IPS DF 6.9 (cell line): ENCODE measurements at regions not wholly inside any gene's neighbourhood (a gene's known extent, or its start where the extent isn't known, plus 50 kb on each side); places are given as distances from the start of the nearest gene placed in this dataset.

ENCODE experiments used
- DNase-seq: peaks from one replicate; pipeline ENCODE4 v3.0.0-alpha.2; 2013; ENCODE audit warnings: low read depth, low spot score
- H3K27ac ChIP-seq: one replicate; pipeline ENCODE4 v1.5.1; 2013; ENCODE audit warnings: low read length, control low read depth
- H3K27me3 ChIP-seq: 2 replicates; pipeline ENCODE4 v1.6.1; 2013; ENCODE audit warnings: mild to moderate bottlenecking, low read length; ENCODE audit not compliant: control insufficient read depth, insufficient read depth
- H3K36me3 ChIP-seq: 2 replicates; pipeline ENCODE4 v1.6.1; 2013; ENCODE audit warnings: low read length; ENCODE audit not compliant: control insufficient read depth, insufficient read depth
- H3K4me1 ChIP-seq: 2 replicates; pipeline ENCODE4 v1.6.1; 2013; ENCODE audit warnings: low read length; ENCODE audit not compliant: control insufficient read depth, insufficient read depth
- H3K4me3 ChIP-seq: 2 replicates; pipeline ENCODE4 v1.5.1; 2013; ENCODE audit warnings: mild to moderate bottlenecking, low read length
- H3K9me3 ChIP-seq: 2 replicates; pipeline ENCODE4 v1.6.1; 2013; ENCODE audit warnings: low read length, inconsistent platforms; ENCODE audit not compliant: control insufficient read depth, insufficient read depth
- WGBS: extraction: QIAGEN DNeasy Blood & Tissue Kit; methylation state at CpG from one replicate; pipeline ENCODE4 v1.1.7; 2013; ENCODE audit warnings: mixed read lengths, missing lambda C conversion rate; ENCODE audit not compliant: insufficient read length, insufficient coverage; 5-methylcytosine and 5-hydroxymethylcytosine counted together

DNA sequence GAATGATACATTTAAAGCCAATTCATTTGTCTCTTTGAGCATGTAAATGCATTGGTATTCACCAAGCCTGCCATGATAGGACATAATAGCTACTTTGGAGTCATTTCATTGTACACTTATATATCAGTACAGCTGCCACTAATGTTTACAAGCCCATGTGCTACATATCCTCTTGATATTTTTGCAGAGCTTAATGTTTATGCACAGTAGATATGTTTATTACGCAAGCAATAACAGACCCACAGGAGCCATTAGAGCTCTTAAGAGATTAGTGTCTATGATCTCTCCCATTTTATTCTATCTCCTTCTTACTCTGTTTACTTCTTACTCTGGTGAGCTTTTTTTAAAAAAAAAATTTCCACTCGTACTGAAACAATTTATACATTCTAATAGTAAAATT, 1132.1 kb upstream of the ZEB2 start:
- Histone ChIP-seq H3K36me3 (no peaks in the 10 kb centered on the region), H3K4me3 (no peak overlapping the region), H3K27me3 (no peaks in the 10 kb centered on the region), H3K9me3 (no peaks in the 10 kb centered on the region), H3K27ac (no peak overlapping the region), H3K4me1 (no peaks in the 10 kb centered on the region)
- DNase-seq: no peak
- no CpG with 5 or more reads among the region's 2 CpGs for WGBS

DNA sequence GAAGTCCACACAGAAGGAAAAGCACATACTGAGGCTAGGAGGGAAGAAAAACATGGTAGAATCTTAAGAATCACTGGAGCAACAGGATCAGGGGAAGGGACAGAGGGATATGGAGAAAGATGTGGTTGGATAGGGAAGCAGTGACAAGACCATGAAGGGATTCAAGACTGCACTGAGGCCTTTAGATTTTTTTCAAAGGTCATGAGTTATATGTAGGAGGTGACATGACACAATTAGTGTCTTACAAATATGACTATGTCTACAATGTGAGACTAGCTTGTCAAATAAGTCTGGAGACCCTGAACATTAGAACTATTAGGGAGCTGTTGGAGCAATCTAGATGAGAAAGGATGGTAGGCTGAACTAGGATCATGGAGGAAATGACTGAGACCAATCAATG, 1130.3 kb upstream of the ZEB2 start:
- no peak for DNase-seq
- Histone ChIP-seq H3K4me3 (no peak overlapping the region), H3K27me3 (no peaks in the 10 kb centered on the region)

DNA sequence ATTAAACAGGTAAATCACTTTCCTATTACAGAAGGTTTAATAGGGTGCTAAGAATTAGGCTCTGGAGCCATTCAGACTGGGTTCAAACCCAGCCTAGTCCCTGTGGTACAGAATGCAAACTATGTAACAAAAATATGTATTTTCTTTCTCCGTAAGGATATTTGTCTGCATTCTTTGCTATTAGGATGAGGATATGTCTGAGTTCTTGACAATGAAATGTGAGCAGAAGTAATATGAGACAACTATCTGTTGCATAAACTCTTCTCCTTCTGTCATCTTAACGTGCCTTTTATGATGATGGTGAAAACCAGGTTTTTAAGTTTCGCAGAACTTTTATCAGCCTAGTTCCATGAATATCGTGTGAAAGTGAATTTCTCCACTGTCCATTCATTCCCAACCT, 1129.1 kb upstream of the ZEB2 start:
- no peaks in the 10 kb centered on the region for H3K4me1 ChIP-seq
- no peaks in the 10 kb centered on the region for H3K36me3 ChIP-seq
- H3K9me3 ChIP-seq: no peaks in the 10 kb centered on the region
- no peak overlapping the region for H3K4me3 ChIP-seq
- no peak overlapping the region for H3K27ac ChIP-seq
- no CpG with 5 or more reads among the region's 4 CpGs for WGBS
- DNase-seq: no peak
- H3K27me3 ChIP-seq: no peaks in the 10 kb centered on the region

More for the DNA sequence above, 1130.3 kb upstream of the ZEB2 start:
- H3K36me3 ChIP-seq: no peaks in the 10 kb centered on the region
- H3K27ac ChIP-seq: no peak overlapping the region
- H3K9me3 ChIP-seq: no peaks in the 10 kb centered on the region
- no peaks in the 10 kb centered on the region for H3K4me1 ChIP-seq

DNA sequence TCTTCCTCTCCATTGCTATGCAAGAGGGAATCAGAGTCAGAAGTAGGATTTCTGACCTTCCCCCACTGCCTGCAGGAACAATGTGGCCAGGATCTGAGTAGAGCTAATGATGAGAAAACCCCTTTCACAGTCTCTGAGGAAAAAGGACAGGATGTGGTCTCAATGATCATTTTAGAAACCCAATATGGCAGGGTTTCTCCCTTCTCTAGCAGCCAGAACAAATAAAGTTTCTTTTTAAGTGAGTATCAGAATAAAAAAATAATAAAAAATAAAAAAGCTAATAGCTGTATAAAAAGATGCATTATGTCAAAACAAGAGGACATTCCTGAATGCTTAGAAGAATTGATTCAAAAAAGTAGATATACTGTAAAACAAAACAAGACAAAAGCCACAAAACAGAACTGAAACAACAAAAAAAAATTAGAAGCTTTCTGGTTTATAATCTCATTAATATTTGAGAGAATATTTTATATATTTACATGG, 1124.9 kb upstream of the ZEB2 start:
- H3K4me1 ChIP-seq: no peaks in the 10 kb centered on the region; the same call in 1 of the 2 replicates
- no peak overlapping the region for H3K27ac ChIP-seq
- no peaks in the 10 kb centered on the region for H3K9me3 ChIP-seq
- no peaks in the 10 kb centered on the region for H3K36me3 ChIP-seq
- H3K27me3 ChIP-seq: no peaks in the 10 kb centered on the region
- no peak overlapping the region for H3K4me3 ChIP-seq
- DNase-seq: no peak

DNA sequence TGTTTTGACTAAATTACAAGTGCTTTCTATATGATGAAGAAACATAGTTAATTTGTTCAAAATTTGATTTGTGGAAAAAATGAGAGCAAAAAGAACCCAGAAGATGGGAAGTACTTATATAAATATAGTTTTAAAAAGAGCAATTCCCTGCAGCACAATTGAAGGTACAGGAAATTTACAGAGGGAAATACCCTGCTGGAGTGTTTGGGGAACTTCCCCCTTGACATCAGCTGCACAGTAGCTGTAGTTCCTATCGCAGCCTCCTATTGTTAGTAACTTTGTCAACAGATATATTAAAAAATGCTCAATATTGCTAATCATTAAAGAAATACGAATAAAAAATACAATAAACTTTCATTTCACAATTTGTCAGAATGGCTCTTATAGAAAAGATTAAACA, 1118.8 kb upstream of the ZEB2 start:
- H3K36me3 ChIP-seq: no peaks in the 10 kb centered on the region
- no CpG with 5 or more reads among the region's 2 CpGs for WGBS
- no peaks in the 10 kb centered on the region for H3K27me3 ChIP-seq
- H3K27ac ChIP-seq: no peak overlapping the region
- H3K4me3 ChIP-seq: no peak overlapping the region
- H3K9me3 ChIP-seq: no peaks in the 10 kb centered on the region
- DNase-seq: no peak
- no peaks in the 10 kb centered on the region; the same call in 1 of the 2 replicates for H3K4me1 ChIP-seq

DNA sequence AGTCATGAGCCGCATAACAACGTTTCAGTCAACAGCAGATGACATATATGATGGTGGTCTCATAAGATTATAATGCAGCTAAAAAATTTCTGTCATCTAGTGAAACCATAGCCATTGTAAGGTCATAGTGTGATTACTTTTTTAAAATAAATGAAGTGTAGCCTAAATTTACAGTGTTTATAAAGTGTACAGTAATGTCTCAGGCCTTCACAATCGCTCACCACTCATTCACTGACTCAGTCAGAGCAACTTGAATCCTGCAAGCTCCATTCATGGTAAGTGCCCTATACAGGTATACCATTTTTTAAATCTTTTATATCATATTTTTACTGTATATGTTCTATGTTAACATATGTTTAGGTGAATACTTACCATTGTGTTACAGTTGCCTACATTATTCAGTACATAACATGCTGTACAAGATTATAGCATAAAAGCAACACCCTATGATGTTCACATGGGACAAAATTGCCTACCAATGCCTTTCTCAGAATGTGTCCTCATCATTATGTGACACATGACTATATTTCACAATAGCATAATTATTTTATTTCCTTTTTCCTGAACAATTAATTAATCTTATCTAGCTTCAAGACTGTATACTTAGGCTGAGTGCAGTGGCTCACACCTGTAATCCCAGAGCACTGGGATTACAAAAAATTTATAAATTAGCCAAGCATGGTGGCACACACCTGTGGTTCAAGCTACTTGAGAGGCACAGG, 1115.9 kb upstream of the ZEB2 start:
- Histone ChIP-seq H3K27ac (no peak overlapping the region), H3K4me1 (no peaks in the 10 kb centered on the region), H3K36me3 (no peaks in the 10 kb centered on the region), H3K9me3 (no peaks in the 10 kb centered on the region), H3K4me3 (no peak overlapping the region), H3K27me3 (no peaks in the 10 kb centered on the region)
- WGBS: no CpG with 5 or more reads among the region's 3 CpGs
- no peak for DNase-seq

DNA sequence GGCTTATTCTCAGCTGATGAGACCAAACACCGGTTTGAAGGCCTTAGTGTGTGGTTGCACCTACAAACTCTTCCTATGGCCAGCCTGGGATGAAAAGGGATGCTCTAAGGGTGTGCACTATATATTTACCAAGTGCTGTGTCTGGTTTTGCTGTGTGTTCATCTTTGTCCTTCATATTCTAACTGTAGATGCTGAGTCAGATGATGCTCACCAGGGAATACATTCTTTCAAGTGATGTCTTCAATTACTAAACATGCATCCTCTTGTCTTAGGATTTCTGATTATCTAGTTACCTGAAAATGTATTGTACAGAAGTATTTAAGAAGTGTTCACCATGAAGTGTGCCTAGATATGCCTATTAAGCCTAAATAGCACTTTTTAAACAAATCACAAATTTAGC, 1111.6 kb upstream of the ZEB2 start:
- Histone ChIP-seq H3K27me3 (no peaks in the 10 kb centered on the region), H3K4me3 (no peak overlapping the region), H3K9me3 (no peaks in the 10 kb centered on the region), H3K27ac (no peak overlapping the region), H3K4me1 (no peaks in the 10 kb centered on the region), H3K36me3 (no peaks in the 10 kb centered on the region)
- WGBS: no CpG with 5 or more reads among the region's 1 CpG
- DNase-seq: no peak

DNA sequence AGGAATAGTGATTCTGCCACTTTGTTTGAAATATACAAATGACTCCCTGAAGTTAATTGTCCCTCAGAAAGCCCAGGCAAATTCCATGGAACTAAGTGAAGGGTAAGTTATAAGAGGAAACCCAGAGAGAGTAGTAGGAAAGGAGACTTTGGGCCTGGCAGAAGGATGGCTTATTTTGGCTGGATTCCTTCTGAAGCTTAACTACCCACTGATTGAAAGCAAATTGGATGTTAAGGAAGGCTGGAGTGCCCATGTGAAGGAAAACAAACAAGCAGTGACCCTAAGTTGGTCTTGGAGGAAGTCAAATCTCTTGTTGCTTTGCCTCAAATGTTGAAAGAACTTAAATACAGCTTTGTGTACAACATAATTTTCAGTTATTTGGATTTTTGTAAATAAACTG, 1106.4 kb upstream of the ZEB2 start:
- no peaks in the 10 kb centered on the region for H3K27me3 ChIP-seq
- no peak for DNase-seq

DNA sequence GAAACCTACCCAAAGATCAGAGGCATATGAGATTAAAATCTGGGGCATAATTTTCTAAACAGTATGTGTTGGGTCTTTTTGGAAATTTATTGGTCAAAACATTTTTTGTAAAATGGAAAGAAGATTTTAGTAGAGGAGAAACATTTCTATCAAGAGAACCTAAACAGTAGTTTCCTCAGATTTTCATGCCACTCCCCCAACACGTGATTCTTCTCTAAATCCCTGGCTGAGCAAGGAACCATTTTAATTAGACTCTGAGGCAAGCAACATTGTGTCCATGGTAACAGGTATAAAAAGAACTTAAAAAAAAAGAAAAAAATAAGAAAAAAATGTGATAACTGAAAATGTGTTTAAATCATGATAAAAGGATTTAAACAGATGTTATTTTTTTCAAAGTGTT, 1105.2 kb upstream of the ZEB2 start:
- no CpG with 5 or more reads among the region's 1 CpG for WGBS

More for the DNA sequence above, 1106.4 kb upstream of the ZEB2 start:
- Histone ChIP-seq H3K9me3 (no peaks in the 10 kb centered on the region), H3K36me3 (no peaks in the 10 kb centered on the region), H3K4me3 (no peak overlapping the region), H3K4me1 (no peaks in the 10 kb centered on the region), H3K27ac (no peak overlapping the region)

DNA sequence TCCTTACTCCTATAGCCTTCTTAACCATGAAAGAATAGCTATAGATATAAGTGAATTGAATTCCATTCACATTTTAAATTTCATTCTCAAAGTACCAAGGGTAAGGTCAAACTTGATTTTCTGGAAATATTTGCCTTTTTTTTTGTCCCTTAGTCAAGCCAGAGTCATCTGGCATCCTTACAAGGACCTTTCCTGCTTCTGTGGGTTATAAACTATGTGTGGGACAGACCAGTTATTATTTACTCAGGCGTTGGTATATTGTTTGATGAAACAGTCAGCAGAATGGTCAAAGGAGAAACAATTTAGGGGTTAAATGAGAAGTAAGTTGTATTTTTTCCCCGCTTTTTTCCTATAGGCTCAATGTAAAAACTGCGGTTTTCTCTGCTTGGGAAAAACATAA, 1103.2 kb upstream of the ZEB2 start:
- Histone ChIP-seq H3K27ac (no peak overlapping the region), H3K4me1 (no peaks in the 10 kb centered on the region), H3K4me3 (no peak overlapping the region), H3K36me3 (no peaks in the 10 kb centered on the region), H3K9me3 (no peaks in the 10 kb centered on the region), H3K27me3 (no peaks in the 10 kb centered on the region)
- no peak for DNase-seq
- WGBS: no CpG with 5 or more reads among the region's 3 CpGs

More for the DNA sequence above, 1105.2 kb upstream of the ZEB2 start:
- no peak for DNase-seq
- no peak overlapping the region for H3K27ac ChIP-seq
- H3K4me1 ChIP-seq: no peaks in the 10 kb centered on the region
- no peaks in the 10 kb centered on the region for H3K27me3 ChIP-seq
- no peak overlapping the region for H3K4me3 ChIP-seq
- H3K36me3 ChIP-seq: no peaks in the 10 kb centered on the region
- no peaks in the 10 kb centered on the region for H3K9me3 ChIP-seq

DNA sequence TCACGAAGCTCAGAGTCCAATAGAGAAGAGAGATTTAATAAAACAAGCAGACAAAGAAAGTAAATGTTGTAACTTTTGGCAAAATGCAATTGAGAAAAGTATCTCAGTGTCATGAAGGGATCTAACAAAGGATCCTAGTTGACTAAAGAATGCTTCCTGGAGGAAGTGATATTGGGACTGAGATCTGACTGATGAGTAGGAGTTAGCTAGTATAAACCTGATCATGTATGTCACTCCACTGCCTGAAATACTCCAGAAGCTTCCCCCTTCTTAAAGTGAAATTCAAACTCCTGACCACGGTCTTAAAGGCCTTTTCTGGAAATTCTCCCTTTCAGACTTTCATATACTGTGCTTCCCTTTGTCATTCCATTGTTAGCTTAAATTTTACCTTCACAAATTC, 1102.4 kb upstream of the ZEB2 start:
- no peaks in the 10 kb centered on the region for H3K4me1 ChIP-seq
- no peak overlapping the region for H3K4me3 ChIP-seq
- H3K9me3 ChIP-seq: no peaks in the 10 kb centered on the region
- no peak overlapping the region for H3K27ac ChIP-seq
- no CpG with 5 or more reads among the region's 2 CpGs for WGBS
- DNase-seq: no peak
- no peaks in the 10 kb centered on the region for H3K27me3 ChIP-seq
- no peaks in the 10 kb centered on the region for H3K36me3 ChIP-seq
